Ectodermal cell (in vitro differentiated cells): ENCODE measurements at regions not wholly inside any gene's neighbourhood (a gene's known extent, or its start where the extent isn't known, plus 50 kb on each side); places are given as distances from the start of the nearest gene placed in this dataset.

Experiments
- H3K27ac ChIP-seq: 2 replicates; pipeline ENCODE4 v1.7.0; 2013; ENCODE audit warnings: mild to moderate bottlenecking, low read depth, low read length; ENCODE audit not compliant: insufficient read depth, poor library complexity, severe bottlenecking
- H3K27me3 ChIP-seq: 2 replicates; pipeline ENCODE4 v1.7.0; 2013; ENCODE audit warnings: mild to moderate bottlenecking, low read length; ENCODE audit not compliant: insufficient read depth, control insufficient read depth, poor library complexity, severe bottlenecking
- H3K36me3 ChIP-seq: one replicate; pipeline ENCODE4 v1.7.0; 2013; ENCODE audit warnings: low read length; ENCODE audit not compliant: control insufficient read depth, insufficient read depth
- H3K4me1 ChIP-seq: one replicate; pipeline ENCODE4 v1.7.0; 2013; ENCODE audit warnings: low read length; ENCODE audit not compliant: control insufficient read depth, insufficient read depth
- H3K4me3 ChIP-seq: 2 replicates; pipeline ENCODE4 v1.7.0; 2013; ENCODE audit warnings: low read depth, low read length, control low read depth; ENCODE audit not compliant: insufficient read depth
- H3K9me3 ChIP-seq: 2 replicates; pipeline ENCODE4 v1.7.0; 2013; ENCODE audit warnings: mild to moderate bottlenecking, low read length, moderate library complexity; ENCODE audit not compliant: control insufficient read depth
- WGBS, 2 experiments: methylation state at CpG; one replicate each; pipeline ENCODE4 v1.1.7; 2013; ENCODE audit warnings: missing lambda C conversion rate in 2 of 2; 5-methylcytosine and 5-hydroxymethylcytosine counted together

DNA sequence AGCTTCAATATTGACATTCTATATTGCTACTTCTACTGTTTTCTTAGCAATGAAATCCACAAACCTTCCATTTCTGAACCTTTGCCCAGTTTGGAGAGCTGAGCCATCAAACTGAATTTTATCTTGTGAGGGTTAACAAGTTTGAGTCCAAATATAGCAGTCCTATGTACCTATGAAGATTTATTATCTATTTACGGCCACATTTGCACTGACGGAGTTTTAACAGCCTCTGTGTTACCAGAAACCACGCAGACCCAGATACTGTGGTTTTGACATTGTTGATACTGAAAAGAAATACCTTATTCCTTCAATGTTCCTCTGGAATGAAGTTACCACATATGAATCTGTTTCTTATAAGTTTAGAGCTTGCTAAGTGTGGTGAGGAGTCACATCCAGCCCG is 172.6 kb downstream of the FGFR2 start:
- H3K27ac ChIP-seq = no peak overlapping the region

DNA sequence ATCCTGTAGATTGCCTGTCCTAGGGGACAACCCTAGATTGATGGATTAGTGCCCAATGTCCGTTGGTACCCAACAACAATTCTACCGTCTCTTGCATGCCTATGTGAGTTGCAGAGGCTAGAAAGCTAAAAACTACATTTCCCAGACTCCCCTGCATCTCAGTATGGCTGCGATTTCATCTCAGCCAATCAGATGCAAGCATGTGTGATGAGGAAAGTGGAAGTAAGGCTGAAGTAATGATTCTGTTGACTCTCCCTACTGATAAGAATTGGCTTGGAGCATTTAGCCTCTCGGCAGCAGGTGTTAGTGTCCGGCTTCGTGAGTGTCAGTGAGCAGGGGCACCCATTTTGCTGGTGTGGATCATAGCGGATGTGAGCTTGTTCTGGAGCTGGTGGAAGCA is 171.9 kb downstream of the FGFR2 start:
- Histone ChIP-seq H3K4me1 (no peaks in the 10 kb centered on the region), H3K9me3 (no peaks in the 10 kb centered on the region), H3K4me3 (no peak overlapping the region), H3K27me3 (no peaks in the 10 kb centered on the region), H3K27ac (no peak overlapping the region), H3K36me3 (no peaks in the 10 kb centered on the region)
- 90% methylated on average over 7 of the region's 7 CpGs for WGBS, 2 experiments

More for the DNA sequence above, 172.6 kb downstream of the FGFR2 start:
- Histone ChIP-seq H3K36me3 (no peaks in the 10 kb centered on the region), H3K27me3 (no peaks in the 10 kb centered on the region), H3K4me3 (no peak overlapping the region), H3K9me3 (no peaks in the 10 kb centered on the region), H3K4me1 (no peaks in the 10 kb centered on the region)
- WGBS, 2 experiments = 69 to 75% methylated on average over 4 of the region's 4 CpGs
